ENCODE measurements at regions not wholly inside any gene's neighbourhood (a gene's known extent, or its start where the extent isn't known, plus 50 kb on each side); places are given as distances from the start of the nearest gene placed in this dataset.
"Not testable (repeated sequence)": the region's sequence is repeated elsewhere in the genome, so short reads cannot be mapped to it uniquely, and the experiment has no call there.

DNA sequence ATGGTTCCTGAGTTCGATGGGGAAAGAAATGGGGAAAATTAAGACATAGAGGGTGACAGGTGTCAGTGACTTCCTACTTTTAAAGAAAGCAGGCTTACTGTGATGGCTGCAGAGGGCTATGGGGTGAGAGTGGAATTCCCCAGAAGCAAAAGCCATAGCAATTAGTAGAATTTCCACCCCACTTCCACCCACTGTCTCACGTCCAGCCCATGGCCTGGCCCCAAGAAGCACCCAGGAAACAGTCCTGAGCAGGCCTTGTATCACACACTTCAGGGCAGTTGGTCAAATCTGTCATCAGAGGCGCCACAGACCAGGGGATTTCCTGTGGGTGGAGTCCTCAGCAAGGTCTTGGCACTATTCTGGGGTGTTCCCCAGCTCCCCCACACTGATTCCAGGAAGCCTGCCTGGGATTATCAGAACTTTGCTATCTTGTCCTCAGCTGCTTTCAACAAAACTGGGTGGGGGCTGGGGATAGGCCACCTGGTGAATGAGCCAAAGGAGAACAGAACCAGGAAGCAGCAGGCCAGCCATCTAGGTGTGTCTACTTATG is 120.1 kb upstream of the CCND2 start:
- DNase-seq, result peak; percentile 70 to 77

DNA sequence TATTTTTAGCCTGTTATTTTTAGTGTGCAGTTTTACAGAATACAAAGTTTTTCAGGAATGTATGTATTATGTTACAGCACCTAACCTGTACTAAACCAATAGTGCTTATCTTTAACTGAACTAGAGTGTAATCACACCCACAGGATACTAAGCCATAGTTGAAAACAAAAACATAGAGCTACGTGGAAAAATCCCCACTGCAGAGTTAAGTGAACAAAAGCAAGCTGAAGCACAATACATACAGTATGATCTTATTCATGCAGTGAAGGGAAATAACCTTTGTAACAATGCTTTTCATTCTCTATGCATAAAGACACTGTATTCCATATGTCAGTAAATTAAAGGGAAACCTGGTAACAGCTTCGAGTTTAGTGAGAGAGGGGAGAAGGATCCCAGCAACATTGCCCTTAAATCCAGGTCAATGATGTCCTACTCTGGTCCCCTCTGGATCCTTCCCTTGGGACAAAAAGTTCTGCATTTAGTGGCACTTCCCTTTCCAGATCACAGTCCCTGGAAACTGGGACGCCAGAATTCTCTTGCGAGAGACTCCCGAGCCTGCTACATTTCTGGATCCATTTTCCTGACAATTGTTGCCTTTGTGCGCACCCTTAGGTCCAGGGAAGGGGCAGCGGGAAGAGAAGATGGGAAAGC is 121.3 kb upstream of the CCND2 start:
- DNase-seq, result no peak

DNA sequence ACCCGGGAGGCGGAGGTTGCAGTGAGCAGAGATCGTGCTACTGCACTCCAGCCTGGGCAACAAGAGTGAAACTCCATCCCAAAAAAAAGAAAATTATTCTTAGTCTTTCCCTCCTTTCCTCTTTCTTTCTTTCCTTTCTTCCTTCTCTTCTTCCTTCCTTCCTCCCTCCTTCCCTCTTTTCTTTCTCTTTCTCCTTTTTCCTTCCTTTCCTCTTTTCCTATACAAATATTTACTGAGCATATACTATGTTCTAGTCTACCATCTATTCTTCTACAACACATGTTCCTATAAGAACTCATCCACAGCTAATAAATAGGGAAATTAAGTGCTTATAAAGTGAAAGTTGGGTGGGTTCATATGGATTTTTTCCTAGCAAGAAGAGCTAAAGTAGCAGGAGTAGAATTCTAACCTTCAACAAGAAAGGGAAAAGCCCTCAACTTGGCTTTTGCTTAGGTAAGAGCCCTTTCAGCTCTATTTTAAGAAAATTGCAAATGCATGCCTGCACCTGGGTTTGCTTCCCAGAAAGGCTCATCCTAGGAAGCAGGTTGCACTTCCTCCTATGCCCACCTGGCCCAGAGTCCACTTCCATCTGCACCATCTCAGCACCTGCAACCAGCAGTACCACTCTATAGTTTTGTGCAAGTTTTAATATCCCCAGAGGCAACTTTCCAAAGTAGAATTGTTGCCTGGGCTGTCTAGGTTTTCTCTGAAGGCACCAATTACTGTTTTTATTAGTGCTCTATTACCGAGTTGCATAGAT is 122.0 kb upstream of the CCND2 start:
- no peak for DNase-seq

DNA sequence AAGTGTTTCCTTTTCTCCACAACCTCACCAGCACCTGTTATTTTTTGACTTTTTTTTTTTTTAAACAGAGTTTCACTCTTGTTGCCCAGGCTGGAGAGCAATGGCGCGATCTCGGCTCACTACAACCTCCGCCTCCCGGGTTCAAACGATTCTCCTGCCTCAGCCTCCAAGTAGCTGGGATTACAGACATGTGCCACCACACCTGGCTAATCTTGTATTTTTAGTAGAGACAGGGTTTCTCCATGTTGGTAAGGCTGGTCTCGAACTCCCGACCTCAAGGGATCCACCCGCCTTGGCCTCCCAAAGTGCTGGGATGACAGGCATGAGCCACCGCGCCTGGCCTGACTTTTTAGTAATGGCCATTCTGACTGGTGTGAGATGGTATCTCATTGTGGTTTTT is 123.2 kb upstream of the CCND2 start:
- DNase-seq, result not testable (repeated sequence)

DNA sequence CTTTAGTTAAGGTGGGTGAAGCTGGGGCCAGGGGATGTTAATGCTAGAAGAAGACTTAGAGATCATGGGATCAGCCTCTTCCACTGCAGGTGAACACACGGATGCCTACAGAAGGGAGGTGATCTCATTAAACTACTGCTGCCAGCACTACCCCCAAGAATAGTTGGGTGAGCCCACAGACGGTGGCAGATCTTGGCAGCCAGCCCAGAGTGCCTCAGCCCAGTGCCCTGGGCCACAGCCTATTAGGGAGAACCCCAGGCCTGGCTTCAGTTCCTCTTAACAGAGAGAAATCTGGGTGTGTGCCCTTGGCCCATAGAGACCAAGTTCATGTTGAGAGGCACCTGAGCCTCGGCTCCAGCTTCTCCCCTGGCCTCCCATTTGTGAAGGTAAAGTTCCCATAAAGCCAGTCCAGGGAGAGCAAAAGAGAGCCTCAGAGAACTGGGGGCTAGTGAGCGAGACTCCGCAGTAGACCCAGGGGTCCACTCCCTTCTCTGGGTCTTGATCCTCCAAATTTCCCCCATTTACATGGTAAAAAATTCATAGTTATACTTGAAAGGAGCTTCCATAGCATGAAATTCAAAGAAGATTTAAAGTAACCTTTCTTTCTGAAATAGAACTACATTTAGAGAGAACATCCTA is 125.0 kb upstream of the CCND2 start:
- peak; percentile 71 to 88 for DNase-seq

DNA sequence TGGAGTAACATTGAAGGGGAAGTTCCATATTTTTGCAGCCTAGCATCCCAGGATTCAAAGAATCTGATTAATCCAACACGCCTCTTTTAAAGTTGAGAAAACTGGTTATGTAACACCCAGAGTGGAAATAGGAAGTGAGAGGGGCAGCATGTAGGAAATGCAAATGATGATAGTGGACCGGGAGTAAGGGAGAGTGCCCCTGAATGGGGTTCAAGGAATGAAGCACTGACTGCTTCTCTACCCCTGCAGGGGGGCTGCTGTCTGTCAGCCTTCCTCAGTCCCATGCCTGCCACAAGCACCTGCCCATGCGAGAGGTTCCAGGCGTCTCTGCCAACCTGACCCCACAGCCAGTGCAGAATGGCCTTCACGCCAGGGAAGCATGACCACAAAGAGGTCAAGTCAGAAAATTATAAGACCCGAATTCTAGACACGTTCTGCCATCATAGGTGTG is 126.5 kb upstream of the CCND2 start:
- DNase-seq, result no peak

DNA sequence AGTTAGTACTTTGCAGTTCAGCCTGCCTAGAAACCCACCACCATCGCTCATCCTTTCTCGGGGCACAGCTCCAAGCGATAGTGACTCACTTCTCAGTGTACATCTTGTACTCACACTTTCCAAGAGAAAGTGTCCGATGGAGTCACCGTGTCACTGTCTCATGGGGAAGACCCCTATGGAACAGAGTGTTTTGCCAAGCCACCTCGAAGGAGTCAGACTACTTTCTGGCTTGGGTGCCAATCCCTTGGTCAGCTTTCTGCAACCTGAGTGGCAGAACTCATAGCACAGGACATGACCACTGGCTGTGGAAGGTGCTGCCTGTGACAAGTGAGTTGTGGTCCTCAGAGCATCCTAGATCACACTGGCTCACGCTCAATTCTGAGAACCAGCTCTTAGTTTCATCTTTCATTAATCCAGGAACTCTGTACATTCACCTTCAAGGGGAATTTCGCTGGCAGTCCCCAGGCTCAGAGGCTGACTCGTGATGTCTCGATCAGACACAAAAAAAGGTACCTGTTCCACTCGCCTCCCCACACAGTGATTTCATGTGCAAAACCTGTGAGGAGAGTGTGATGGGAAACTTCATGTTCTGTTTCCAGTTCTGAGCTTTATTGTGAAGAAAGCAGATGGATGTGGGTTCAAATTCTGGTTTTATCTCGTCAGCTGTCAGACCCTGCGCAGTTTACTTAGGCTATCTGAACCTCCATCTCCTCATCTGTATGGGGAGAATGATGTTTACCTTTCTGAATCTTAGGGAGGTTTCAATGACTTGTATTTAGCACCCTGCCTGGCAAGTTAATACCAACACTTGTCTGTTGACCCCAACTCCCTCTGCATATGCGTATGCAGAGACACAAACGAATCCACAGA is 127.3 kb upstream of the CCND2 start:
- peak in 1 of 2 donors; percentile 6 for DNase-seq

DNA sequence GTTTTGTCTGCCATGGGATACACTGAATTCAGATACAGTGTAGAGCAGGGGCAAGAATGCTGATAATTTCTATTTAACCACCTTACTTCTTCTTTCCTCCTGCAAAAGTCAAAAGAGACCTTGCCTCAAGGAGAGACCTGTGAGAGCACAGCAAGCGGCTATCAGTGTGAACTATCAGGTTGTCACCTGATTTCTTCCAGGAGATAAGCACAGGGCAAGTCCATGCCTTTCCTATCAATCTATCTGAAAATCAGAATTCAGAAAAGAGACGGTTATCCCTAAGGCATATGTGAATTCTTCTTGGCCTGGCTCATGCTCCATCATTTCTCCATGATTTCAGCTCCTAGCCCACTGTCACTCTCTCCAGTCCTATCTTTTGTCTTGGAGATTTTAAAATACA is 128.9 kb upstream of the CCND2 start:
- no peak for DNase-seq

DNA sequence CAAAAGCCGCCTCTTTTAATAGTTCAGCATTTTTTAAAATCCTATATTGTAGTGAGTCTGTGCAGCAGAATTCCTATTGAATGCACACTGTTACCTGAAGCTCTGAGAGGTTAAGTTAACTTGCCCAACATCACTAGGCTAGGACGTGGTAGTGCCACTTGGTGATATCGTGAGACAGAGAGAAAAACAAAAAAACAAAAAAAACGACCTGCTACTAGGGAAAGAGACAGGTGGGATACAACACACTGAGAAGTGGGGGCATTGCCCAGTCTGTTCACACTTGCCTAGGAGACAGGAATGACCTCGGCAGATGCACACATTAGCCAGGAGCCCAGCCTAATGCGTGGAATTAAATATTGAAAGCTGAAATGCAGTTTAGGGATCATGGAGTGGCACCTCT is 129.7 kb upstream of the CCND2 start:
- peak in 1 of 2 donors; percentile 48 for DNase-seq

DNA sequence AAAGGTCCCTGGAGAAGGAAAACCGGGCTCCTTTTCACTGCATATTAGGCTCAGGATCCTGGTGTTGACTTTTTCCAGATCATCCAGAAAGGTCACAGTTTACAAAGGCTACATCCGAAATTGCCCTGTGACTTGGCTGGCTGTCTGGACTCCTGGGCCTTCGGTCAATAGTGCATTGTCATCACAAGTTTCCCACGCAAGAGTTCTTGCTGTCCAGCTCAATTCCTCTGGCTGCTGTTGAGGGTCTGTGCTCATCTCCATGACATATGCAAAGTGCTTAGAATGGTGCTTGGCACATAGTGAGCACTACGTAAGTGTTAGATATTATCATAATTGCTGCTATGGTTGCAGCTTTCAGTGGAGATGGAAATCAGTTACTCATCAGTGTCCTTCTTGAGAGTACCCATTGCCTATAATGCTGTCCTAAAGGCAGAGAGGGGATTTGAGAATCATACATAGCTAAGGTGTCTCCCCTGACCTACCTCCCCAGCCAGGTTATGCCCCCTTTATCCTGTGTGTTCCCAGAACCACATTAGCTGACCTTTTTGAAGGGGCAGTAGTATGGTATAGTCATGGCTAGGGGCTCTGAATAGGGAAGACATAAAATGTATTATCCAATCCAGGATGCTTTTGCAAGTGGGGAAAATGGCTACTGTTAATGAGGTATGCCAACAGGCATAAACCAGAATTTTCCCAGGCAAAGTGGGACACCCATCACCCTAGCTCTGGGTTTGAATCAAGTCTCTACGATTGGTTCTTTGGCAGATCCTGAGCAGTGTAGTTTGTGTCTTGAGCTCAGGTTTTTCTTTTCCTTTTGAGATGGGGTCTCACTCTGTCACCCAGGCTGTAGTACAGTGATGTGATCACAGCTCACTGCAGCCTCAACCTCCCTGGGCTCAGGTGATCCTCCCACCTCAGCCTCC is 132.0 kb upstream of the CCND2 start:
- no peak for DNase-seq

DNA sequence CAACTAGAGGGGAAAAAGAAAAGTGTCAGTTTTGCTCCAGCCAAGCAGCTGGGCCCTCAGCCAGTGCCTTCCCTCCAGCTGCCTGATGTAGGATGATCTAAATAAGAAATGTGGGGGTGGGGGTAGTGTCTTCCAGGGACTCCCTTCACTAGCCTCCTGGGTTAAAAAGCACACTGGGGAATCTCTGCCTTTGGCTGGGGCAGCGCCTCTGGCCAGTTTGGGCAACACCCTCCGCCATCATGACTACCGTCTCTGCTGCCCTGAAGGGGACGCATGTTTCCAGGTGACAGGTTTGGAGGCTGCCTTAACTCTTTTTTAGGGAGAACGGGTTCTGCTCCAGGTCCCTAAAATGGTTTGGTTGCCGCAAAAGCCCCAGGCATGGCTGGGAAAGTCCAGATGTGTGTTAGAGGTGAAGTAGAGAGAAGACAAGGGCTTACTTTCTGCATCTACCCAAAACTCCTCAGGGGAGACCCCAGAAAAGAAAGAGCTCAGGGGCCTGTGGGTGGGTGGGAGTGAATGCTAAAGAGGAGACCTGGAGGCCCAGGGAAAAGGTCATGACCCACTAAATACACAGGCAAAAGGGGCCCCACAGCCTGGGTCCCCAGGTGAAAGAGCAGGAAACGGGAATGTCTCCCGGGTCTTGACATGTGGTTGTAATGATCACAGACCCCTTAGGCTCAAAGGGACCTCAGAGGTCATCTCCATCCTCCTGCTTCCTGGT is 132.8 kb upstream of the CCND2 start:
- DNase-seq, result no peak

DNA sequence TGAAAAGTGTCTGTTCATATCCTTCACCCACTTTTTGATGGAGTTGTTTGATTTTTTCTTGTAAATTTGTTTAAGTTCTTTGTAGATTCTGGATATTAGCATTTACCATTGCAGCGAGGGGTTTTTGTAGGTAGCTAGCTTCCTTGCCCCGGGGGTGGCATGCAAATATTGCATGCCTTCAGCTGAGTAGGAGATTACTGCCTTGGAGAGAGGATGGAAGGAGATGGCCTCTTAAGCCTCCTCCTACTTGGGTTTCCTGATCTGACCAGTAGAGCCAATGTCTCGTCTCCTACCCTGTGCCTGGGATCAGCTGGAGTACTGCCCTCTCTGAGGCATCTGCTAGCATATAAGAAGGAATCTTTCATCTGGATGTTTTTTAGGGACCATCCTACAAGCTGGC is 134.4 kb upstream of the CCND2 start:
- no peak for DNase-seq

DNA sequence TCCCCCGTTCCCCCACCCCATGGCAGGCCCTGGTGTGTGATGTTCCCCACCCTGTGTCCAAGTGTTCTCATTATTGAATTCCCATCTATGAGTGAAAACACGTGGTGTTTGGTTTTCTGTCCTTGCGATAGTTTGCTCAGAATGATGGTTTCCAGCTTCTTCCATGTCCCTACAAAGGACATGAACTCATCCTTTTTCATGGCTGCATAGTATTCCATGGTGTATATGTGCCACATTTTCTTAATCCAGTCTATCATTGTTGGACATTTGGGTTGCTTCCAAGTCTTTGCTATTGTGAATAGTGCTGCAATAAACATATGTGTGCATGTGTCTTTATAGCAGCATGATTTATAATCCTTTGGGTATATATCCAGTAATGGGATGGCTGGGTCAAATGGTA is 135.0 kb upstream of the CCND2 start:
- not testable (repeated sequence) for DNase-seq

DNA sequence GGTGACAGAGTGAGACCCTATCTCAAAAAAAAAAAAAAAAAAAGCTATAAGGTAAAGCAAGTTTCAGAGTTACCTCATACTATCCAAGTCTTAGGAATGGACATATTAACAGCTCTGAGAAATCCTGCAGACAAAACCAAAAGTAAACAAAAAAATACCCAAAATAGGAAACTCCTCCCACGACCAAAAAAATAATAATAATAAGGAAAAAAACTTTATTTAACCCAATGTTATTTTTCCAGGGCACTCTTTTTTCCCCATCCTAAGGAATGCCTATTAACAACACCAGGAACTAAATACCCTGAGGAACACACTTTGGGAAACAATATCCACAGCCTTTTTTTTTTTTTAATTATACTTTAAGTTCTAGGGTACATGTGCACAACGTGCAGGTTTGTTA is 135.5 kb upstream of the CCND2 start:
- DNase-seq, result no peak

DNA sequence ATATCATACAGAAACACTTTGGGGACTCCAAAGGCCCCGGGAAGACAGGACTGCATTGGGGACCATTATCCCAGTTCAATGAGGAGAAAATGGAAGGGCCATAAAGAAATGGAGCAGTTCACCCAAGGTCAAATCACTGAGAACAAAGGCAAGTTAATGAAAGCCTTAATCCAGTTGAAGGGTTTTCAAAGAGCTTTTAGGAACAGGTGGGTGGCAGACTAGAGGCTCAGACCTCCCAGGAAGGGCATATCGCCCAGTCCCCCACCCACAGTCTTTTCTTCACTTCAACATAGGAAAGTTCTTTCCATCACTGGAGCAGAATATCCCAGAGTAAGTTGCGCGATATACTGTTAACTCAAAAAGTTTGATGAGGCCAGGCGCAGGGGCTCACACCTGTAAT is 136.1 kb upstream of the CCND2 start:
- no peak for DNase-seq

DNA sequence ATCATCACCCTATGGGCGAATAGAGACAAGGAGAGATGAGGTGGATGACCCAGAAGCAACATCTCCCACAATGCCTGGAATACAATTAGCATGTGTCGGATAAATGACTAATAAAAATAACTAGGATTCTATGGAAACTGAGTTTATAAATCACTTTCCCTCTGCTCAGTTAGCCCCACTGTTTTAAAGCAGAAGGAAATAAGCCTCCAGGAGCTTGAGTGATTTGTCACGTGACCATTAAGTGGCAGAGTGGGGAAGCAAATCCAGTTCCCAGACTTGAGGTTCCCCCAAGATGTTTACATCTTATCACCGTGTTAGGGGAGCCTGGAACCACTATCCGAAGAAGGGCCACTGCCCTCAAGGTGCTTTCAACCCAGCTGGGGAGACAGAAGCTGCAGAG is 136.5 kb upstream of the CCND2 start:
- DNase-seq, result no peak

DNA sequence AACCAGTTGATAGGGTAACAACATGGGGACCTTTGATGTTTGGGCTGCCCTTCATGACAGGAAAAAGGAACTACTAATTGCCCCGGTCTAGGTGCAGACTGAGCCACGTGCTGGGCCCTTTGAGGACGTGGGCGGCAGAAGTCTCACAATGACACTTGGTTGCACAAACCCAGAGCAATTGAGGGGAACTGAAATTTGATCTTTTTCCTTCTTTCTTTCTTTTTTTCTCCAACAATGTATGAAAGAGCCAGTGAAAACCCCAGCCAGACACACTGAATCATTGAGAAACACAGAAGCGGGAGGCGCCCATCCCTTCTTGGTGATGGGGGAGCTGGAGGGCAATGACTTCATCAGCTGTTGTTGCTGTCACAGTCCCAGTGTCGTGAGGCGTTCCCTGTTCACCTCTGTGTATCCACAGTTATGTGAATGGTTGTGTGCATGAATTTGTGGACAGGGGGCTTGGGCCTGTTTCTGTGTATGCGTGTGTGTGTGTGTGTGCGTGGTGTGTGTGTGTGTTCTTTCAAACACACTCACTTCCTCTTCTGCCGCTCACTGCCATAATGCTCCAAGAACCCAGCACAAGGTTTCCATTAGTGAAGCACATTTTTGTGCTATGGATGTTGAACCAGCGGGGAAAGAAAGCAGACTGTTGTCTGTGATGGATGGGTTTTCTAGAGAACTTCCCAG is 137.5 kb upstream of the CCND2 start:
- peak in 1 of 2 donors; percentile 59 for DNase-seq

DNA sequence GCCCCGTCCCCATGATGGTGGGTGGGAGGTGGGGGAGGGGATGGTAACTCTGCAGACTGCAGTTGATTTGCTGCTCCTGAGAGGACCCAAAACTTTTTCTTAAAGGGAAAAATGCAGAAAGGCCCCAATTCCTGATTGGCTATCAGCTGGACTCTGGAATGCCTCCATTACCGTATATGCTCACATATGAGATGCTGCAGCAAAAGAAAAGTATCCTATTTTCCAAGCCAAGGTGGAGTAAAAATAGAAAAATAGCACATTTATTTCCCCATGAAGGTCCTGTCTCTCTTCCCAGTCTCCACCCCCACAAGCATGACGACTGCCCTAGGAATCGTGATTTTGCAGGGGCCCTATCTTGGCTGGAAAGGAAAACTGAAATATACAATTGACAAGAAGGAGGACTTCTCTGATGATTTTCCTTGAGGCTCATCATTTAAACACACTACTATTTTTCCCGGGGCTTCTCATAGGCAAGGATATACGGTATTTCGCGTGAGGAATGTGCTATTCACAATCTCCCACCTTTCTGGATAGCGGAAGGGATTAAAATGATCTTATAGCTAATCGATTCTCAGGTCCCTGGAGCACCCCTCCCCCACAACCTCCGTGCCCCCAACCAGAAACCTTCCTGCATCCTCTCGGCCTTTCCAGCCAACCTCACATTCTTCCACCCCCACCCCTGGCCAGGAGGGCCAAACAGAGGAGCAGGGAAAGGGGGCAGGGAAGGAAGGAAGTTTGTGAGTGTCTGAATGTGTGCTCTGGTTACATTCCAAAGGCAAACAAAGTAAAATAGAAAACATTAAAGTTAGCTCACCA is 138.9 kb upstream of the CCND2 start:
- DNase-seq, result no peak

All from CD4-positive, alpha-beta T cell treated with Interleukin-1 beta for 1 hour (primary cell).